ENCODE measurements at regions not wholly inside any gene's neighbourhood (a gene's known extent, or its start where the extent isn't known, plus 50 kb on each side); places are given as distances from the start of the nearest gene placed in this dataset.
"Not testable (repeated sequence)": the region's sequence is repeated elsewhere in the genome, so short reads cannot be mapped to it uniquely, and the experiment has no call there.

DNA sequence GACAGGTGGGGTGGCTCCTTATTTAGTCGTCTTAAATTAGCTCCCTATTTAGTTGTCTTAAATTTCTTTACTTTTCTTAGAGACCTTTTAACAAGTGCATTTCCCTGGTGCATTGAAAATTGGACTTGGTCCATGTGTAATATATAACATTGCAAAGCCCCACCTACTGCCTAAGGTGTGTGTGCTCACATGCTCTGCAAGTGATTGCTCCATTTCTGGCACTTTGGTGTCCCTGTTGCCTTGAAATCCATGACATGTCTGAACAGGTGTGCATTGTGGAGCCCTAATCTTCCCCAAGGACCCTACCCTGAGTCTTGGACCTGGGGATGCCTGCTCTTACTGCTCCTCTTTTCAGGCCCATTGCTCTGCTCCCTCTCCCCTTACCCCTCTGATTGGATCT lies 80.2 kb downstream of the TRIM43 start:
- TF ChIP-seq, protein P1, sequence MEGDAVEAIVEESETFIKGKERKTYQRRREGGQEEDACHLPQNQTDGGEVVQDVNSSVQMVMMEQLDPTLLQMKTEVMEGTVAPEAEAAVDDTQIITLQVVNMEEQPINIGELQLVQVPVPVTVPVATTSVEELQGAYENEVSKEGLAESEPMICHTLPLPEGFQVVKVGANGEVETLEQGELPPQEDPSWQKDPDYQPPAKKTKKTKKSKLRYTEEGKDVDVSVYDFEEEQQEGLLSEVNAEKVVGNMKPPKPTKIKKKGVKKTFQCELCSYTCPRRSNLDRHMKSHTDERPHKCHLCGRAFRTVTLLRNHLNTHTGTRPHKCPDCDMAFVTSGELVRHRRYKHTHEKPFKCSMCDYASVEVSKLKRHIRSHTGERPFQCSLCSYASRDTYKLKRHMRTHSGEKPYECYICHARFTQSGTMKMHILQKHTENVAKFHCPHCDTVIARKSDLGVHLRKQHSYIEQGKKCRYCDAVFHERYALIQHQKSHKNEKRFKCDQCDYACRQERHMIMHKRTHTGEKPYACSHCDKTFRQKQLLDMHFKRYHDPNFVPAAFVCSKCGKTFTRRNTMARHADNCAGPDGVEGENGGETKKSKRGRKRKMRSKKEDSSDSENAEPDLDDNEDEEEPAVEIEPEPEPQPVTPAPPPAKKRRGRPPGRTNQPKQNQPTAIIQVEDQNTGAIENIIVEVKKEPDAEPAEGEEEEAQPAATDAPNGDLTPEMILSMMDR (conservative IDR thresholded peaks at IDR 0.05): not testable (repeated sequence)
- not testable (repeated sequence) for TF ChIP-seq ZFX (IDR thresholded peaks at IDR 0.05)
